ENCODE measurements at regions not wholly inside any gene's neighbourhood (a gene's known extent, or its start where the extent isn't known, plus 50 kb on each side); places are given as distances from the start of the nearest gene placed in this dataset.

DNA sequence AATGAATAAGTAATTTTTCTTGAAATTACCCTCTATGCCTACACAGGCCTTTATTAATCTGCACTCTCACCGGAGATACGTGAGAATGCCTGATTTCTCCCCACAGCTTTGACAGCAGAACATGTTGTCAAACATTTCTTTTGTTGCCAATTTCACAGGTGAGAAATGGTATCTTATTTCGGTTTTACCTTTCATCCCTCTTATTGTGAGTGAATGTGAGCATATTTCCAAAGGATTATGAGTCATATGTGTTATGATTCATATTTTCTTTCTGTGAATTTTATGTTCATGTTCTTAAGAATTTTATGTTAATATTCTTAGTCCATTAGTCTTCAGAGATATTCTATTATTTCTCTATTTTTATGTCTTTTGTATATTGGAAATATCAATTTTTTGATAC lies 965.1 kb downstream of the CCSER2 start:
- DNase-seq (no peak), ATAC-seq (no peak)
- no peak for TF ChIP-seq POLR2A (IDR thresholded peaks at IDR 0.05)
- TF ChIP-seq, protein P1, sequence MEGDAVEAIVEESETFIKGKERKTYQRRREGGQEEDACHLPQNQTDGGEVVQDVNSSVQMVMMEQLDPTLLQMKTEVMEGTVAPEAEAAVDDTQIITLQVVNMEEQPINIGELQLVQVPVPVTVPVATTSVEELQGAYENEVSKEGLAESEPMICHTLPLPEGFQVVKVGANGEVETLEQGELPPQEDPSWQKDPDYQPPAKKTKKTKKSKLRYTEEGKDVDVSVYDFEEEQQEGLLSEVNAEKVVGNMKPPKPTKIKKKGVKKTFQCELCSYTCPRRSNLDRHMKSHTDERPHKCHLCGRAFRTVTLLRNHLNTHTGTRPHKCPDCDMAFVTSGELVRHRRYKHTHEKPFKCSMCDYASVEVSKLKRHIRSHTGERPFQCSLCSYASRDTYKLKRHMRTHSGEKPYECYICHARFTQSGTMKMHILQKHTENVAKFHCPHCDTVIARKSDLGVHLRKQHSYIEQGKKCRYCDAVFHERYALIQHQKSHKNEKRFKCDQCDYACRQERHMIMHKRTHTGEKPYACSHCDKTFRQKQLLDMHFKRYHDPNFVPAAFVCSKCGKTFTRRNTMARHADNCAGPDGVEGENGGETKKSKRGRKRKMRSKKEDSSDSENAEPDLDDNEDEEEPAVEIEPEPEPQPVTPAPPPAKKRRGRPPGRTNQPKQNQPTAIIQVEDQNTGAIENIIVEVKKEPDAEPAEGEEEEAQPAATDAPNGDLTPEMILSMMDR (IDR thresholded peaks at IDR 0.05 in 4 of 5, conservative IDR thresholded peaks at IDR 0.05 in 1 of 5) = no peak
- in situ Hi-C loops (cut with MboI; ENCODE audit: low sequenced_read_pairs in 4 of 4) = no loop called here
- H3K4me3 ChIP-seq = no peak overlapping the region
- H3K27me3 ChIP-seq = no peaks in the 10 kb centered on the region
- H3K9me3 ChIP-seq = no peaks in the 10 kb centered on the region
- H3K36me3 ChIP-seq = no peaks in the 10 kb centered on the region
- no peak overlapping the region for H3K27ac ChIP-seq
- no peaks in the 10 kb centered on the region for H3K4me1 ChIP-seq
- intact Hi-C loops (cut with DNase I; ENCODE audit: low total_unique reads) = no loop called here

DNA sequence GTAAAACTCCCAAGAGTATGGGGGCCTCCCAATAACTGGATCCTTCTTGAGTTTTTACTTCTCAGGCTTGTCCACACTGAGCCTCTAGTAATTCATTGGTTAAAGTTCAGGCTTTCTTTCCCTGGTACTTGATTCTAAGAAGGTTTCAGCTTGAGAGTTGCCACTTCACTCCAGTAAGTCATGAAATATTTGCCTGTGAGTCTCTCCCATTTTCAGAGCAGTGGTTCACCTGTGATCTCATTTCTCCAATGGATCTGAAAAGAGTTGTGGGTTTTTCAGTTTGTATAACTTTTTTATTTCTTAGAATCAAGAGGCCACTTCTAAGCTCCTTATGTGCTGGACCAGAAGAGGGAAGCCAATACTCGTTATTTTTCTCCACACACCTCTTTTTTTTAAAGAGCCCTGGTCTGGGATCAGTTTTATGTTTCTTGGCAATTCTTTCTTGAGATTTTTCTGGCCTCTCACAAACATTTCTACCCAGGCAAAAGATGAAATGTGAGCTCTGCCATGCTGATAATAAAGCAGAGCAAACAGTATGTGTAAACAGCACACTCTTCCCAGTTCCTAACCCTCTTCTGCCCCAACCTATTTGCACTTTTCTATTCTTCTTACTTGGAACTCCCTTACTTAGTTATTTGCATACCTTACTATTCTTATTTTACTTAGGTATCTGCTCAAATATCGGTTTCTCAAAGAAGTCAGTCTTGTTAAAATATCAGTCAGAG lies 983.4 kb downstream of the CCSER2 start:
- TF ChIP-seq, protein P1 (IDR thresholded peaks at IDR 0.05 in 4 of 5, conservative IDR thresholded peaks at IDR 0.05 in 1 of 5) = no peak
- Histone ChIP-seq H3K36me3 (no peaks in the 10 kb centered on the region), H3K9me3 (no peaks in the 10 kb centered on the region), H3K4me1 (no peaks in the 10 kb centered on the region), H3K27ac (no peak overlapping the region), H3K27me3 (no peaks in the 10 kb centered on the region), H3K4me3 (no peak overlapping the region)
- ATAC-seq = no peak
- DNase-seq = no peak
- intact Hi-C loops (cut with DNase I; ENCODE audit: low total_unique reads) = no loop called here
- in situ Hi-C loops (cut with MboI; ENCODE audit: low sequenced_read_pairs in 4 of 4) = no loop called here

DNA sequence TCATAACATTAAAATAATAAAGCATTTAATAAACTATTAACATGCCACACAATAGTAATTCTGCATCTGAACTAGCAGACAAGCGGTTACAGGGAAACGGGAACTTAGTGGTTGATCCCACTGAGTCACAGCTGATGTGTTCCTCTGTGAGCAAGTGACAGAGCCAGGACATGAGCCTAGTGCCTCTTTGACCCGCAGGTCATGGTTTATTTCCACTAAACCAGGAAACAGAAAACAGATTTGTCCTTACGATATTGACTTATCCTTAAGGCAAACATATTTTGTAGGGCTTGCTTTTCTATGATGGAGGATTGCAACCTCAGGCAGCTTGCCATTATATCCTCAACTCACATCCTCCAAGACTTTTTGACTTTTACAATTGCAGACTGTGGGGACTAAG lies 987.3 kb downstream of the CCSER2 start:
- Histone ChIP-seq H3K27ac (no peak overlapping the region), H3K4me3 (no peak overlapping the region), H3K36me3 (no peaks in the 10 kb centered on the region), H3K9me3 (no peaks in the 10 kb centered on the region), H3K27me3 (no peaks in the 10 kb centered on the region), H3K4me1 (no peaks in the 10 kb centered on the region)
- intact Hi-C loops (cut with DNase I; ENCODE audit: low total_unique reads) = no loop called here
- ATAC-seq = no peak
- in situ Hi-C loops (cut with MboI; ENCODE audit: low sequenced_read_pairs in 4 of 4) = no loop called here
- no peak for DNase-seq
- TF ChIP-seq POLR2A (IDR thresholded peaks at IDR 0.05) = no peak
- TF ChIP-seq, protein P1 (IDR thresholded peaks at IDR 0.05 in 4 of 5, conservative IDR thresholded peaks at IDR 0.05 in 1 of 5) = no peak

DNA sequence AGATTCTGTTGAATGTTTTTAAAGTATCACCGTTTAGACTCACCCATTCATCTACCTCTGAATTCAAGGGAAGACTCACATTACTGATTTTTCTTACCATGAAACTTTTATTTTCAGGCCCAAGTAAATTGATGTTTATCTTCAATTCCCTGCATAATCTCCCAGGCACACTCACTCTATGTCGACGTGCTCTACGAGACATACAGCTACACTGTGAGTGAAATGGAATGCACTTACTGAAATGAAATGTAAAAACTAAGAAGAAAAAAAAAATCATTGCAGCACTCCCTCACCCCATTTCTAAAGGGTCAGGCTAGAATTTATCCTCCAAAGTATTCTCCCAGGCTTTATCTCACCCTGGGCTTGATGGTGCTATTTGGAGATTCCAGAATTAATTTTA lies 987.9 kb downstream of the CCSER2 start:
- DNase-seq (no peak), ATAC-seq (no peak)
- Histone ChIP-seq H3K4me3 (no peak overlapping the region), H3K36me3 (no peaks in the 10 kb centered on the region), H3K9me3 (no peaks in the 10 kb centered on the region), H3K4me1 (no peaks in the 10 kb centered on the region), H3K27ac (no peak overlapping the region), H3K27me3 (no peaks in the 10 kb centered on the region)
- intact Hi-C loops (cut with DNase I; ENCODE audit: low total_unique reads) = no loop called here
- in situ Hi-C loops (cut with MboI; ENCODE audit: low sequenced_read_pairs in 4 of 4) = no loop called here
- TF ChIP-seq POLR2A (IDR thresholded peaks at IDR 0.05) = no peak
- TF ChIP-seq, protein P1 (IDR thresholded peaks at IDR 0.05 in 4 of 5, conservative IDR thresholded peaks at IDR 0.05 in 1 of 5) = no peak

DNA sequence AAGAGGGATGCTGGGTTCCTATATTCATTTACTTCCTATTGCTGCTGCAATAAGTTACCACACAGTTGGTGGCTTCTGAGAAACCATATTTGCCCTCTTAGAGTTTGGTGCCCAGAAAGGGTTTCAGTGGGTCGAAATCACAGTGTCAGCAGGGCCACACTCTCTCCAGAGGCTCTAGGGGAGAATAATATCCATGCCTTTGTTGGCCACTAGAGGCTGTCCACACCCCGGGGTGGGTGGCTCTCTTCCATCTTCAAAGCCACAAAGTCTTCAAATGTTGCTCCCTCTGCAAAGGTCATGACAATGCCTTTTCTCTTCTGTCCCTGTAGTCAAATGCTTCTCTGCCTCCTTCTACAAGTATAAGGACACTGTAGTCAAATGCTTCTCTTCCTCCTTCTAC lies 989.4 kb downstream of the CCSER2 start:
- no peak overlapping the region for H3K27ac ChIP-seq
- H3K27me3 ChIP-seq = no peaks in the 10 kb centered on the region
- intact Hi-C loops (cut with DNase I; ENCODE audit: low total_unique reads) = no loop called here

More for the DNA sequence above, 989.4 kb downstream of the CCSER2 start:
- no peaks in the 10 kb centered on the region for H3K36me3 ChIP-seq
- in situ Hi-C loops (cut with MboI; ENCODE audit: low sequenced_read_pairs in 4 of 4) = no loop called here
- H3K4me3 ChIP-seq = no peak overlapping the region
- H3K9me3 ChIP-seq = no peaks in the 10 kb centered on the region
- TF ChIP-seq POLR2A (IDR thresholded peaks at IDR 0.05) = no peak
- TF ChIP-seq, protein P1 (IDR thresholded peaks at IDR 0.05 in 4 of 5, conservative IDR thresholded peaks at IDR 0.05 in 1 of 5) = no peak
- ATAC-seq = no peak
- DNase-seq = no peak
- H3K4me1 ChIP-seq = no peaks in the 10 kb centered on the region
